Upper lobe of left lung (tissue), 6 donors: ENCODE measurements at regions not wholly inside any gene's neighbourhood (a gene's known extent, or its start where the extent isn't known, plus 50 kb on each side); places are given as distances from the start of the nearest gene placed in this dataset.

Experiments
- ATAC-seq, 2 donors: fragments of 200-7000 bp; cut with Tn5 transposase; one replicate each; pipeline ENCODE4 v1.9.1; 2022; ENCODE audit warnings: mild to moderate bottlenecking in 2 of 2, moderate library complexity in 2 of 2; ENCODE audit not compliant: low FRiP score in 2 of 2
- DNase-seq, 2 donors: peaks; one replicate each; pipeline ENCODE4 v3.0.0-alpha.2; 2019 to 2020
- H3K27ac ChIP-seq, 4 donors: fragments of 200-600 bp; sonication (generic); one replicate each; pipeline ENCODE4 v1.5.1; 2016 to 2019
- H3K27me3 ChIP-seq, 4 donors: fragments of 200-600 bp; sonication (generic); one replicate each; pipeline ENCODE4 v1.5.1; 2017 to 2019
- H3K36me3 ChIP-seq, 4 donors: fragments of 200-600 bp; sonication (generic); one replicate each; pipeline ENCODE4 v1.5.1; 2016 to 2019
- H3K4me1 ChIP-seq, 4 donors: fragments of 200-600 bp; sonication (generic); one replicate each; pipeline ENCODE4 v1.5.1; 2018 to 2019
- H3K4me3 ChIP-seq, 4 donors: fragments of 200-600 bp; sonication (generic); one replicate each; pipeline ENCODE4 v1.5.1; 2017 to 2019; ENCODE audit warnings: mild to moderate bottlenecking in 2 of 4, moderate library complexity in 1 of 4
- H3K9me3 ChIP-seq, 4 donors: fragments of 200-600 bp; sonication (generic); one replicate each; pipeline ENCODE4 v1.5.1; 2018 to 2019
- CTCF ChIP-seq, 6 experiments: fragments of 450-650 bp in 4 of 6; fragments of 200-600 bp in 2 of 6; sonication (generic) in 2 of 6; IDR thresholded peaks; one replicate each; pipeline ENCODE4 v1.5.1; 2016 to 2019; ENCODE audit warnings: antibody characterized with exemption in 6 of 6
- EP300 ChIP-seq, 4 donors: sonication (generic); formaldehyde crosslinking; IDR thresholded peaks; one replicate each; pipeline ENCODE4 v1.5.1; 2017; ENCODE audit warnings: antibody characterized with exemption in 4 of 4, control low read depth in 2 of 4
- POLR2A ChIP-seq, 4 donors: fragments of 450-650 bp; IDR thresholded peaks; one replicate each; pipeline ENCODE4 v1.5.1; 2016 to 2017; ENCODE audit warnings: antibody characterized with exemption in 4 of 4, mild to moderate bottlenecking in 2 of 4
- POLR2AphosphoS5 ChIP-seq, 2 donors: sonication (generic); formaldehyde crosslinking; IDR thresholded peaks; one replicate each; pipeline ENCODE4 v1.5.1; 2017; ENCODE audit warnings: antibody characterized with exemption in 2 of 2
- WGBS, 2 donors: methylation state at CpG; one replicate each; pipeline ENCODE4 v1.1.5; 2017 to 2018; 5-methylcytosine and 5-hydroxymethylcytosine counted together
- donor health status: DM: no; HTN: no; CAD: no; lungs with moderate emphysema.
- donor health status: DM: no; HTN: yes; CAD: no; lungs with severe emphysema.

DNA sequence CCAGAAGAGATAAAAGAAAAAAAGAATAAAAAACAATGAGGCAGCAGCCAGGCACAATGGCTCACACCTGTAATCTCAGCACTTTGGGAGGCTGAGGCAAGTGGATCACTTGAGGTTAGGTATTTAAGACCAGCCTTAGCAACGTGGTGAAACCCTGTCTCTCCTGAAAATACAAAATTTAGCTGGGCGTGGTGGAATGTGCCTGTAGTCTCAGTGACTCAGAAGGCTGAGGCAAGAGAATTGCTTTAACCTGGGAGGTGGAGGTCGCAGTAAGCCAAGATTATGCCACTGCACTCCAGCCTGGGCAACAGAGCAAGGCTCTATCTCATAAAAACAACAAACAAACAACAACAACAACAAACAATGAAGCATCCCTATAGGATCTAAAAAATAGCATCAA lies 121.5 kb downstream of the HMHB1 start:
- H3K9me3 ChIP-seq = peaks cover 0 to 5% (median 2%) of the 10 kb centered on the region in 4 donors
- DNase-seq = no peak
- no peak for TF ChIP-seq POLR2A (IDR thresholded peaks at IDR 0.05)
- TF ChIP-seq CTCF (IDR thresholded peaks at IDR 0.05) = no peak
- TF ChIP-seq EP300 (IDR thresholded peaks at IDR 0.05) = no peak
- no peak for TF ChIP-seq POLR2AphosphoS5 (IDR thresholded peaks at IDR 0.05)
- WGBS, 2 donors = 63 to 70% methylated on average over 3 of the region's 3 CpGs
- H3K27ac ChIP-seq = no peak overlapping the region
- no peak overlapping the region for H3K4me3 ChIP-seq
- no peaks in the 10 kb centered on the region for H3K36me3 ChIP-seq
- no peaks in the 10 kb centered on the region for H3K4me1 ChIP-seq
- H3K27me3 ChIP-seq = no peaks in the 10 kb centered on the region
- ATAC-seq = no peak

DNA sequence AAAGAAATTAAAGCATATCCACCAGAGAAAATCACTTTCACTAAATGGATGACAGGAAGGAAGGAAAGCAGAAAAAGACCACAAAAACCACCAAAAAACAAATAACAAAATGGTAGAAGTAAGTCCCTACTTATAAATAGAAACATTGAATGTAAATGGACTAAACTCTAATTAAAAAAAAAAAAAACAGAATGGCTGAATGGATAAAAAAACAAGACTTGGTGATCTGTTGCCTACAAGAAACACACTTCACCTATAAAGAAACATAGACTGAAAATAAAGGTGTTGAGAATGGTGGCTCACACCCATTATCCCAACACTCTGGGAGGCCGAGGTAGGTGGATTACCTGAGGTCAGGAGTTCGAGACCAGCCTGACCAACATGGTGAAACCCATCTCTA lies 122.9 kb downstream of the HMHB1 start:
- peaks cover 0 to 5% (median 2%) of the 10 kb centered on the region in 4 donors for H3K9me3 ChIP-seq
- WGBS, 2 donors = 75 to 87% methylated on average over 2 of the region's 2 CpGs

GRCh38 chr5:143938230-143938629 lies 126.3 kb downstream of the HMHB1 start:
- H3K4me3 ChIP-seq = no peak overlapping the region
- H3K27ac ChIP-seq = no peak overlapping the region
- no peak for TF ChIP-seq POLR2AphosphoS5 (IDR thresholded peaks at IDR 0.05)
- TF ChIP-seq POLR2A (IDR thresholded peaks at IDR 0.05) = no peak
- no peak for TF ChIP-seq EP300 (IDR thresholded peaks at IDR 0.05)
- no peak for TF ChIP-seq CTCF (IDR thresholded peaks at IDR 0.05)
- H3K9me3 ChIP-seq = peaks cover 0 to 13% (median 5%) of the 10 kb centered on the region in 4 donors
- no peaks in the 10 kb centered on the region for H3K27me3 ChIP-seq
- no peak for DNase-seq
- no peaks in the 10 kb centered on the region for H3K4me1 ChIP-seq
- ATAC-seq = no peak
- no peaks in the 10 kb centered on the region for H3K36me3 ChIP-seq

More for the DNA sequence above, 122.9 kb downstream of the HMHB1 start:
- Histone ChIP-seq H3K4me3 (no peak overlapping the region), H3K36me3 (no peaks in the 10 kb centered on the region), H3K27ac (no peak overlapping the region), H3K4me1 (no peaks in the 10 kb centered on the region), H3K27me3 (no peaks in the 10 kb centered on the region)
- TF ChIP-seq POLR2AphosphoS5 (IDR thresholded peaks at IDR 0.05) = no peak
- no peak for TF ChIP-seq CTCF (IDR thresholded peaks at IDR 0.05)
- no peak for TF ChIP-seq POLR2A (IDR thresholded peaks at IDR 0.05)
- no peak for TF ChIP-seq EP300 (IDR thresholded peaks at IDR 0.05)
- ATAC-seq = no peak
- no peak for DNase-seq

DNA sequence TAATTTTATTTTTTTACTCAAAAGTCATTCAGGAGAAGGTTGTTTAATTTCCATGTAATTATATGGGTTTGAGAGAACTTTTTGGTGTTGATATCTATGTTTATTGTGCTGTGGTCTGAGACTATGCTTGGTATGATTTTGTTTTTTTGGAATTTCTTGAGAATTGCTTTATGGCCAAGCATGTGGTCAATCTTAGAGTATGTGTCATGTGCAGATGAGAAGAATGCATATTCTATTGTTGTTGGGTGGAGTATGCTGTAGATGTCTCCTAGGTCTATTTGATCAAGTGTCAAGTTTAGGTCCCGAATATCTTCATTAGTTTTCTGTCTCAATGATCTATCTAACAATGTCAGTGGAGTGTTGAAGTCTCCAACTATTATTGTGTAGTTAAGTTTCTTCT lies 134.9 kb downstream of the HMHB1 start:
- DNase-seq (no peak), ATAC-seq (no peak)
- no peak for TF ChIP-seq CTCF (IDR thresholded peaks at IDR 0.05)
- TF ChIP-seq POLR2AphosphoS5 (IDR thresholded peaks at IDR 0.05) = no peak
- TF ChIP-seq EP300 (IDR thresholded peaks at IDR 0.05) = no peak
- TF ChIP-seq POLR2A (IDR thresholded peaks at IDR 0.05) = no peak
- Histone ChIP-seq H3K4me3 (no peak overlapping the region), H3K9me3 (peaks cover 0 to 10% (median 4%) of the 10 kb centered on the region in 4 donors), H3K27ac (no peak overlapping the region), H3K36me3 (no peaks in the 10 kb centered on the region), H3K4me1 (no peaks in the 10 kb centered on the region), H3K27me3 (no peaks in the 10 kb centered on the region)
- 80 to 90% methylated on average over 1 of the region's 1 CpG for WGBS, 2 donors

GRCh38 chr5:143947313-143947712 lies 135.4 kb downstream of the HMHB1 start:
- 69 to 76% methylated on average over 2 of the region's 2 CpGs for WGBS, 2 donors
- TF ChIP-seq POLR2A (IDR thresholded peaks at IDR 0.05) (no peak), EP300 (IDR thresholded peaks at IDR 0.05) (no peak), POLR2AphosphoS5 (IDR thresholded peaks at IDR 0.05) (no peak), CTCF (IDR thresholded peaks at IDR 0.05) (no peak)
- Histone ChIP-seq H3K36me3 (no peaks in the 10 kb centered on the region), H3K27me3 (no peaks in the 10 kb centered on the region), H3K9me3 (peaks cover 0 to 7% (median 3%) of the 10 kb centered on the region in 4 donors), H3K4me1 (no peaks in the 10 kb centered on the region), H3K4me3 (no peak overlapping the region), H3K27ac (no peak overlapping the region)
- DNase-seq (no peak), ATAC-seq (no peak)
